MM.1S (cell line): ENCODE measurements at regions not wholly inside any gene's neighbourhood (a gene's known extent, or its start where the extent isn't known, plus 50 kb on each side); places are given as distances from the start of the nearest gene placed in this dataset.

Source experiments
- DNase-seq: peaks from one replicate; pipeline ENCODE4 v3.0.0-alpha.2; 2015
- H2AFZ ChIP-seq: fragments of 300-600 bp; sonication (generic); 2 replicates; pipeline ENCODE4 v1.6.0; 2016; ENCODE audit warnings: antibody characterized with exemption, low read length
- H3F3A ChIP-seq: fragments of 300-600 bp; sonication (generic); 2 replicates; pipeline ENCODE4 v1.6.1; 2016; ENCODE audit warnings: mild to moderate bottlenecking, antibody characterized with exemption, low read length, moderate library complexity, mixed read lengths; ENCODE audit not compliant: insufficient read depth
- H3K27ac ChIP-seq: fragments of 300-600 bp; sonication (generic); 2 replicates; pipeline ENCODE4 v1.5.1; 2016; ENCODE audit warnings: mild to moderate bottlenecking, low read length
- H3K27me3 ChIP-seq: fragments of 300-600 bp; sonication (generic); replicated peaks from 2 replicates; pipeline ENCODE4 v1.6.0; 2016; ENCODE audit warnings: low read length; ENCODE audit not compliant: insufficient read depth
- H3K36me3 ChIP-seq: fragments of 300-600 bp; sonication (generic); replicated peaks from 2 replicates; pipeline ENCODE4 v1.6.1; 2016; ENCODE audit warnings: mild to moderate bottlenecking, low read length, mixed read lengths; ENCODE audit not compliant: insufficient read depth
- H3K4me1 ChIP-seq: fragments of 300-600 bp; sonication (generic); 2 replicates; pipeline ENCODE4 v1.6.1; 2016; ENCODE audit warnings: low read length, mixed read lengths
- H3K4me2 ChIP-seq: fragments of 300-600 bp; sonication (generic); 2 replicates; pipeline ENCODE4 v1.6.0; 2016; ENCODE audit warnings: low read depth, low read length
- H3K4me3 ChIP-seq: fragments of 300-600 bp; sonication (generic); 2 replicates; pipeline ENCODE4 v1.5.1; 2016; ENCODE audit warnings: low read length, mixed read lengths
- H3K79me2 ChIP-seq: fragments of 300-600 bp; sonication (generic); 2 replicates; pipeline ENCODE4 v1.6.1; 2016; ENCODE audit warnings: mixed run types, low read length, mixed read lengths
- H3K9ac ChIP-seq: fragments of 300-600 bp; sonication (generic); 2 replicates; pipeline ENCODE4 v1.6.1; 2016; ENCODE audit warnings: low read length, mixed read lengths
- H3K9me2 ChIP-seq: fragments of 300-600 bp; sonication (generic); replicated peaks from 2 replicates; pipeline ENCODE4 v1.6.1; 2016; ENCODE audit warnings: mild to moderate bottlenecking, low read length, mixed read lengths; ENCODE audit not compliant: insufficient read depth
- H3K9me3 ChIP-seq: fragments of 300-600 bp; sonication (generic); replicated peaks from 2 replicates; pipeline ENCODE4 v1.6.1; 2016; ENCODE audit warnings: mild to moderate bottlenecking, low read length, mixed read lengths; ENCODE audit not compliant: insufficient read depth
- H4K20me1 ChIP-seq: fragments of 300-600 bp; sonication (generic); 2 replicates; pipeline ENCODE4 v1.6.1; 2016; ENCODE audit warnings: mild to moderate bottlenecking, low read length, moderate library complexity, mixed read lengths; ENCODE audit not compliant: insufficient read depth
- CTCF ChIP-seq: fragments of 300-600 bp; sonication (generic); IDR thresholded peaks from 2 replicates; pipeline ENCODE4 v1.5.1; 2016; ENCODE audit warnings: antibody characterized with exemption, low read length, mixed read lengths
- EZH2 ChIP-seq: fragments of 300-600 bp; sonication (generic); optimal IDR thresholded peaks from 2 replicates; pipeline ENCODE3; 2017; ENCODE audit warnings: low read depth, mild to moderate bottlenecking, antibody characterized with exemption, low read length, mixed read lengths
- EZH2phosphoT487 ChIP-seq: fragments of 300-600 bp; sonication (generic); IDR thresholded peaks from 2 replicates; pipeline ENCODE4 v1.6.1; 2018; ENCODE audit warnings: antibody characterized with exemption, low read length

GRCh38 chr2:145961846-145962245, 1441.9 kb upstream of the ZEB2 start:
- Histone ChIP-seq H3K4me3 (no peak overlapping the region), H4K20me1 (no peaks in the 10 kb centered on the region), H3K4me1 (no peaks in the 10 kb centered on the region), H3K9me2 (no peaks in the 10 kb centered on the region), H3K36me3 (no peaks in the 10 kb centered on the region), H2AFZ (no peak overlapping the region), H3K4me2 (no peak overlapping the region), H3K79me2 (no peaks in the 10 kb centered on the region), H3F3A (no peaks in the 10 kb centered on the region), H3K9me3 (no peaks in the 10 kb centered on the region; the same call in 1 of the 2 replicates), H3K9ac (no peak overlapping the region), H3K27ac (no peak overlapping the region), H3K27me3 (no peaks in the 10 kb centered on the region)
- no peak for DNase-seq
- TF ChIP-seq EZH2phosphoT487 = no peak
- no peak for TF ChIP-seq CTCF
- TF ChIP-seq EZH2 = no peak

GRCh38 chr2:145960479-145961163, 1440.7 kb upstream of the ZEB2 start:
- H3K27me3 ChIP-seq = no peaks in the 10 kb centered on the region
- no peak for TF ChIP-seq EZH2phosphoT487
- TF ChIP-seq CTCF = no peak
- TF ChIP-seq EZH2 = no peak

GRCh38 chr2:145958611-145959010, 1438.7 kb upstream of the ZEB2 start:
- Histone ChIP-seq H3K79me2 (no peaks in the 10 kb centered on the region), H3K9ac (no peak overlapping the region), H3K9me2 (no peaks in the 10 kb centered on the region), H2AFZ (no peak overlapping the region), H3K36me3 (no peaks in the 10 kb centered on the region), H3K4me3 (no peak overlapping the region), H3K27ac (no peak overlapping the region), H4K20me1 (no peaks in the 10 kb centered on the region), H3F3A (no peaks in the 10 kb centered on the region), H3K4me1 (no peaks in the 10 kb centered on the region), H3K4me2 (no peak overlapping the region), H3K27me3 (no peaks in the 10 kb centered on the region), H3K9me3 (no peaks in the 10 kb centered on the region; the same call in 1 of the 2 replicates)
- TF ChIP-seq EZH2 (no peak), EZH2phosphoT487 (no peak), CTCF (no peak)
- no peak for DNase-seq

More at GRCh38 chr2:145960479-145961163, 1440.7 kb upstream of the ZEB2 start:
- Histone ChIP-seq H3K79me2 (no peaks in the 10 kb centered on the region), H3K27ac (no peak overlapping the region), H3K4me3 (no peak overlapping the region), H3K9me3 (no peaks in the 10 kb centered on the region; the same call in 1 of the 2 replicates), H3K4me1 (no peaks in the 10 kb centered on the region), H4K20me1 (no peaks in the 10 kb centered on the region), H3K36me3 (no peaks in the 10 kb centered on the region), H3K9me2 (no peaks in the 10 kb centered on the region), H3K4me2 (no peak overlapping the region), H2AFZ (no peak overlapping the region), H3K9ac (no peak overlapping the region), H3F3A (no peaks in the 10 kb centered on the region)
- DNase-seq = no peak
